ENCODE measurements at regions not wholly inside any gene's neighbourhood (a gene's known extent, or its start where the extent isn't known, plus 50 kb on each side); places are given as distances from the start of the nearest gene placed in this dataset.
"Not testable (repeated sequence)": the region's sequence is repeated elsewhere in the genome, so short reads cannot be mapped to it uniquely, and the experiment has no call there.

DNA sequence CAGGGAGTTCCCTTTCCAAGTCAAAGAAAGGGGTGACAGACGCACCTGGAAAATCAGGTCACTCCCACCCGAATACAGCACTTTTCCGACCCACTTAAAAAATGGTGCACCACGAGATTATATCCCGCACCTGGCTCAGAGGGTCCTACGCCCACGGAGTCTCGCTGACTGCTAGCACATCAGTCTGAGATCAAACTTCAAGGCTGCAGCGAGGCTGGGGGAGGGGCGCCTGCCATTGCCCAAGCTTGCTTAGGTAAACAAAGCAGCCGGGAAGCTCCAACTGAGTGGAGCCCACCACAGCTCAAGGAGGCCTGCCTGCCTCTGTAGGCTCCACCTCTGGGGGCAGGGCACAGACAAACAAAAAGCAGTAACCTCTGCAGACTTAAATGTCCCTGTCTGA is 277.8 kb upstream of the ARHGAP42 start:
- not testable (repeated sequence) for H3K27ac ChIP-seq

DNA sequence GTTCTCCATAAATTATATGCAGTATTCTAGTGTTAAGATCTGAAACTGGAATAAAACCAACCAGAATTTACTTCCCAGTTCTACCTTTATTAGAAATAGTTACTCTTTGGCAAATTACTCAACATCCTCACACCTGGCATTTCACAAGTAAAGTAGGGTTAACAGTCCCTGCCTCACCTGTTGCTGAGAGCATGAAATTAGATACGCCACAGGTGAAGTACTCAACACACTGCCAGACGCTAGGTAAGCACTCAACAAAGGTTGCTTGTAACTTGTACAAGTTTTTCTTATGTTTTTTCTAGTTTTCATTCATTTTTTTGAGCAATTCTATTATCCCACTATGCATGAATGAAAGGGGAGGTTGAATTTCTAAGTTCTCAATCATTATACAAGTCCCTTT is 267.6 kb upstream of the ARHGAP42 start:
- H3K27ac ChIP-seq, result no peak overlapping the region

GRCh38 chr11:100434821-100435641 is 252.1 kb upstream of the ARHGAP42 start:
- H3K27ac ChIP-seq, result no peak overlapping the region
- TF ChIP-seq CTCF (IDR thresholded peaks at IDR 0.05), result no peak
- no peak for TF ChIP-seq ZFX (IDR thresholded peaks at IDR 0.05; ENCODE audit: borderline replicate concordance)

More for the DNA sequence above, 267.6 kb upstream of the ARHGAP42 start:
- TF ChIP-seq ZFX (IDR thresholded peaks at IDR 0.05; ENCODE audit: borderline replicate concordance), result no peak
- no peak for TF ChIP-seq CTCF (IDR thresholded peaks at IDR 0.05)

GRCh38 chr11:100438376-100438775 is 248.7 kb upstream of the ARHGAP42 start:
- TF ChIP-seq CTCF (IDR thresholded peaks at IDR 0.05) (no peak), ZFX (IDR thresholded peaks at IDR 0.05; ENCODE audit: borderline replicate concordance) (no peak)

GRCh38 chr11:100441086-100441485 is 246.0 kb upstream of the ARHGAP42 start:
- TF ChIP-seq ZFX (IDR thresholded peaks at IDR 0.05; ENCODE audit: borderline replicate concordance) (no peak), CTCF (IDR thresholded peaks at IDR 0.05) (no peak)
- H3K27ac ChIP-seq, result no peak overlapping the region

More at GRCh38 chr11:100438376-100438775, 248.7 kb upstream of the ARHGAP42 start:
- no peak overlapping the region for H3K27ac ChIP-seq

DNA sequence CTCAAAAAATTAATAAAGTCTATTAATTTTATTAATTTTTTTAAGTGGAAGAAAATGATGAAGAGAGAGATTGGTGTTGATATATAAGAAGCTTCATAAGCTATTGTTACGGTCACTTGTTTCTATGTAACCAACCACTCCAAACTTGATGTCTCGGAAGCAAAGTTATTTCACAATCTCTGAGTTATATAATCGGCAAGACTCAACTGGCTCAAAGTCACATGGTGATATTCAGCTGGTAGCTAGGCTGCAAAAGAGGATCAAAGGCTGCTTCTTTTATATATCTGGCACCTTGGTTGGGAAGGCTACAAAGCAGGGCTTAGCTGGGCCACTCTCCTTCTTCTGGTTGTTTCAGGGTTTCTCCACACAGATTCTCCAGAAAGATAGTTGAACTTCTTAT is 245.1 kb upstream of the ARHGAP42 start:
- no peak for TF ChIP-seq ZFX (IDR thresholded peaks at IDR 0.05; ENCODE audit: borderline replicate concordance)
- TF ChIP-seq CTCF (IDR thresholded peaks at IDR 0.05), result no peak
- H3K27ac ChIP-seq, result no peak overlapping the region

GRCh38 chr11:100445231-100445735 is 241.8 kb upstream of the ARHGAP42 start:
- no peak overlapping the region for H3K27ac ChIP-seq
- TF ChIP-seq ZFX (IDR thresholded peaks at IDR 0.05; ENCODE audit: borderline replicate concordance) (no peak), CTCF (IDR thresholded peaks at IDR 0.05) (peak; percentile 44)

- H3K27ac ChIP-seq, result not testable (repeated sequence)
These were observed 235.2 kb upstream of the ARHGAP42 start for GRCh38 chr11:100451801-100452460.

All from 22Rv1 (cell line).